GM13976 (cell line): ENCODE measurements at regions not wholly inside any gene's neighbourhood (a gene's known extent, or its start where the extent isn't known, plus 50 kb on each side); places are given as distances from the start of the nearest gene placed in this dataset.

Source experiments
- DNase-seq: peaks from one replicate; pipeline ENCODE4 v3.0.0; 2012; ENCODE audit warnings: low spot score
- CTCF ChIP-seq: IDR thresholded peaks from 2 replicates; pipeline ENCODE4 v1.5.1; 2012; ENCODE audit warnings: borderline replicate concordance, mild to moderate bottlenecking; ENCODE audit not compliant: insufficient read depth; ENCODE audit errors: extremely low read depth, missing control alignments, control extremely low read depth
- in situ Hi-C: fragments of 300-500 bp; cut with MboI; formaldehyde crosslinking; loops from one replicate; pipeline ENCODE4 v1.12.0; 2022; ENCODE audit warnings: low sequenced_read_pairs, mixed read lengths, inconsistent platforms; ENCODE audit not compliant: unreplicated experiment

GRCh38 chr13:100798739-100799361, 124.3 kb upstream of the TMTC4 start:
- in situ Hi-C loops = no loop called here
- no peak for TF ChIP-seq CTCF
- DNase-seq = no peak

GRCh38 chr13:100797921-100798320, 123.3 kb upstream of the TMTC4 start:
- in situ Hi-C loops = no loop called here
- DNase-seq = no peak

DNA sequence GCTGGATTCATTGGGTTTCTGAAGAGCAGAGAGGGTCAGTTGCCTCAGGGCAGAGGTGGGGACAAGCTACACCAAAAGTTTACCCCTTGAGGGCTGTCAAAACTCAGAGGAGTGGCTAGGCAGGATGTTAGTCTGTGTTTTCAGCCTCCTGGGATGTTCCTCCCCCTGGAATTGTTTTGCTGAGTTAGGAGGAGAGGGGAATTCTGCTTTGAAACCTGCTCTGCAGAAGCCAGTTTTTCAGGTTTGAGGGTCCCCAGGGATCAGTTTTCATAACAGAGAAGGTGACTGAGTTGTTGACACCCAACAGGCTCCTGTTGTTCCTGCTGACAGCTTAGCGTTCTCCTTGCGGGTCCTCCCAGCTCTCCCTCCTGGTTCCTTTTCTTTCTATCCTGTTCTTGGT, 121.9 kb upstream of the TMTC4 start:
- in situ Hi-C loops = no loop called here
- no peak for DNase-seq
- no peak for TF ChIP-seq CTCF

More at GRCh38 chr13:100797921-100798320, 123.3 kb upstream of the TMTC4 start:
- TF ChIP-seq CTCF = no peak

DNA sequence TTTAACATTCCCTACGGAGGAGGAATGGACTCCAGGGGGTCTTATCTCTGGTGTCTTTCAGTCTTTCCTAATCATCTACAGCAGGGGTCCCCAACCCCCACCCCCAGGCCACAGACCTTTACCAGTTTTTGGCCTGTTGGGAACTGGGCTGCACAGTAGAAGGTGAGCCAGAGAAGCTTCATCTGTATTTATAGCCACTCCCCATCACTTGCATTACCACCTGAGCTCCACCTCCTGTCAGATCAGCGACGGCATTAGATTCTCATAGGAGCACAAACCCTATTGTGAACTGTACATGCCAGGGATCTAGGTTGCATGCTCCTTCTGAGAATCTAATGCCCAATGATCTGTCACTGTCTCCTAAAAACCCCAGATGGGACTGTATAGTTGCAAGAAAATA, 120.0 kb upstream of the TMTC4 start:
- DNase-seq = no peak
- no peak for TF ChIP-seq CTCF
- in situ Hi-C loops = no loop called here

DNA sequence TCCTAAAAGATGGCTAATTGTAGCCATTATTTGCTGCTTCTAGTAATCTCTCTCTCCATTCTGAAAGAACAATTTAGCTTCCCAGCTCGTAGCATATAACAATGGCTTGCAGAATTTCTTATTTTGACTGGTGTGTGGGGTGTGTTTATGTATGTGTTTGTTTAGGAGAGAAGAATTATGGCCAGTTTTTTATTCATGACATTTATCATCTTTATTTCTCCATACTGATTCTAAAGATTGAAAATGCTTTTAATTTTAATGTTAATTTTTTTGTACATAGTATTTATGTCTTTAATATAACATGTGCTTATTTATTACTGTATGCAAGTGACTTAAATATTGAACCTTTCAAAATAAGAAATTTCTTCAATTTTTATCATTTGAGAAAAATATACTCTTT, 115.8 kb upstream of the TMTC4 start:
- TF ChIP-seq CTCF = no peak
- DNase-seq = no peak
- in situ Hi-C loops = no loop called here

- peak; percentile 38 for DNase-seq
- TF ChIP-seq CTCF = no peak
- in situ Hi-C loops = no loop called here
Measured at GRCh38 chr13:100789968-100790367, 115.4 kb upstream of the TMTC4 start.
